ENCODE measurements at regions not wholly inside any gene's neighbourhood (a gene's known extent, or its start where the extent isn't known, plus 50 kb on each side); places are given as distances from the start of the nearest gene placed in this dataset.

GRCh38 chr2:155393406-155393805, 694.9 kb downstream of the KCNJ3 start:
- H3K27ac ChIP-seq (replicated peaks): no peak overlapping the region
- no peaks in the 10 kb centered on the region for H3K4me1 ChIP-seq
- H3K36me3 ChIP-seq: no peaks in the 10 kb centered on the region
- no peaks in the 10 kb centered on the region for H3K27me3 ChIP-seq (ENCODE audit: low read depth)
- no peaks in the 10 kb centered on the region for H3K9me3 ChIP-seq (replicated peaks)
- H3K4me3 ChIP-seq: no peak overlapping the region
- DNase-seq: no peak
- no peak for TF ChIP-seq CTCF (IDR thresholded peaks at IDR 0.05; ENCODE audit: borderline replicate concordance)
- intact Hi-C loops (cut with micrococcal nuclease): no loop called here

- Histone ChIP-seq H3K4me3 (no peak overlapping the region), H3K4me1 (no peaks in the 10 kb centered on the region), H3K27me3 (ENCODE audit: low read depth) (no peaks in the 10 kb centered on the region), H3K36me3 (no peaks in the 10 kb centered on the region), H3K9me3 (replicated peaks) (no peaks in the 10 kb centered on the region), H3K27ac (replicated peaks) (no peak overlapping the region)
- intact Hi-C loops (cut with micrococcal nuclease): no loop called here
- no peak for TF ChIP-seq CTCF (IDR thresholded peaks at IDR 0.05; ENCODE audit: borderline replicate concordance)
- no peak for DNase-seq
Observed at GRCh38 chr2:155391613-155392130, 693.2 kb downstream of the KCNJ3 start.

- Histone ChIP-seq H3K9me3 (replicated peaks) (no peaks in the 10 kb centered on the region), H3K36me3 (no peaks in the 10 kb centered on the region), H3K27ac (replicated peaks) (no peak overlapping the region), H3K4me1 (no peaks in the 10 kb centered on the region), H3K27me3 (ENCODE audit: low read depth) (no peaks in the 10 kb centered on the region), H3K4me3 (no peak overlapping the region)
- intact Hi-C loops (cut with micrococcal nuclease): no loop called here
- TF ChIP-seq CTCF (IDR thresholded peaks at IDR 0.05; ENCODE audit: borderline replicate concordance): no peak
- no peak for DNase-seq
Observed at GRCh38 chr2:155389224-155389623, 690.7 kb downstream of the KCNJ3 start.

- no peak for TF ChIP-seq CTCF (IDR thresholded peaks at IDR 0.05; ENCODE audit: borderline replicate concordance)
- no peak overlapping the region for H3K4me3 ChIP-seq
- H3K27me3 ChIP-seq (ENCODE audit: low read depth): no peaks in the 10 kb centered on the region
- H3K27ac ChIP-seq (replicated peaks): no peak overlapping the region
- DNase-seq: no peak
- no peaks in the 10 kb centered on the region for H3K36me3 ChIP-seq
- intact Hi-C loops (cut with micrococcal nuclease): no loop called here
- no peaks in the 10 kb centered on the region for H3K4me1 ChIP-seq
- no peaks in the 10 kb centered on the region for H3K9me3 ChIP-seq (replicated peaks)
Observed at GRCh38 chr2:155384555-155385123, 686.1 kb downstream of the KCNJ3 start.

GRCh38 chr2:155382776-155383175, 684.3 kb downstream of the KCNJ3 start:
- TF ChIP-seq CTCF (IDR thresholded peaks at IDR 0.05; ENCODE audit: borderline replicate concordance): no peak
- Histone ChIP-seq H3K4me3 (no peak overlapping the region), H3K36me3 (no peaks in the 10 kb centered on the region), H3K9me3 (replicated peaks) (no peaks in the 10 kb centered on the region), H3K27ac (replicated peaks) (no peak overlapping the region), H3K4me1 (no peaks in the 10 kb centered on the region), H3K27me3 (ENCODE audit: low read depth) (no peaks in the 10 kb centered on the region)
- DNase-seq: no peak
- intact Hi-C loops (cut with micrococcal nuclease): no loop called here

All from left ventricle myocardium inferior (tissue), 1 donor.